SK-N-SH treated with all-trans-retinoic acid at 6 μM for 48 hours (cell line): ENCODE measurements at regions not wholly inside any gene's neighbourhood (a gene's known extent, or its start where the extent isn't known, plus 50 kb on each side); places are given as distances from the start of the nearest gene placed in this dataset.

ENCODE experiments used
- CREB5 ChIP-seq: fragments of 250-450 bp; sonication (Bioruptor Pico); IDR thresholded peaks from 2 replicates; pipeline ENCODE4 v1.5.1; 2020; ENCODE audit warnings: low read depth, mild to moderate bottlenecking, moderate library complexity
- CSDC2 ChIP-seq: fragments of 250-450 bp; sonication (Bioruptor Pico); IDR thresholded peaks from 2 replicates; pipeline ENCODE4 v1.5.0; 2020; ENCODE audit warnings: mild to moderate bottlenecking, moderate library complexity
- GLIS3 ChIP-seq: fragments of 250-450 bp; sonication (Bioruptor Pico); IDR thresholded peaks from 2 replicates; pipeline ENCODE4 v1.5.0; 2020; ENCODE audit warnings: mild to moderate bottlenecking, moderate library complexity
- OSR1 ChIP-seq: fragments of 250-450 bp; sonication (Bioruptor Pico); IDR thresholded peaks from 2 replicates; pipeline ENCODE4 v1.8.0; 2022; ENCODE audit warnings: moderate library complexity, mild to moderate bottlenecking, inconsistent platforms
- PATZ1 ChIP-seq: fragments of 250-450 bp; sonication (Bioruptor Pico); IDR thresholded peaks from 2 replicates; pipeline ENCODE4 v1.8.0; 2020; ENCODE audit warnings: mild to moderate bottlenecking, moderate library complexity, borderline replicate concordance
- PPARA ChIP-seq: fragments of 250-450 bp; sonication (Bioruptor Pico); IDR thresholded peaks from 2 replicates; pipeline ENCODE4 v1.5.0; 2020; ENCODE audit warnings: mild to moderate bottlenecking, borderline replicate concordance
- RARB ChIP-seq: fragments of 250-450 bp; sonication (Bioruptor Pico); IDR thresholded peaks from 2 replicates; pipeline ENCODE4 v1.8.0; 2021; ENCODE audit warnings: mild to moderate bottlenecking, moderate library complexity
- SNAI2 ChIP-seq: fragments of 250-450 bp; sonication (Bioruptor Pico); IDR thresholded peaks from 2 replicates; pipeline ENCODE4 v1.5.0; 2020; ENCODE audit warnings: mild to moderate bottlenecking, moderate library complexity
- TCF4 ChIP-seq: fragments of 250-450 bp; sonication (Bioruptor Pico); IDR thresholded peaks from 2 replicates; pipeline ENCODE4 v1.8.0; 2021; ENCODE audit warnings: mild to moderate bottlenecking, moderate library complexity, borderline replicate concordance
- TOX ChIP-seq: fragments of 250-450 bp; sonication (Bioruptor Pico); IDR thresholded peaks from 2 replicates; pipeline ENCODE4 v1.8.0; 2021; ENCODE audit warnings: mild to moderate bottlenecking, moderate library complexity, borderline replicate concordance
- ZFP3 ChIP-seq: fragments of 250-450 bp; sonication (Bioruptor Pico); IDR thresholded peaks from 2 replicates; pipeline ENCODE4 v1.5.0; 2020; ENCODE audit warnings: mild to moderate bottlenecking, moderate library complexity
- ZFP30 ChIP-seq: fragments of 450-650 bp; formaldehyde crosslinking; IDR thresholded peaks from 2 replicates; pipeline ENCODE4 v1.5.0; 2022; ENCODE audit warnings: mild to moderate bottlenecking, moderate library complexity
- ZNF8 ChIP-seq: fragments of 450-650 bp; formaldehyde crosslinking; IDR thresholded peaks from 2 replicates; pipeline ENCODE4 v1.5.0; 2020; ENCODE audit warnings: mild to moderate bottlenecking, moderate library complexity

- no peak for TF ChIP-seq ZNF8 (CRISPR knock-in tag)
- TF ChIP-seq TCF4 (CRISPR knock-in tag), result no peak
- TF ChIP-seq RARB (CRISPR knock-in tag), result no peak
- no peak for TF ChIP-seq ZFP3 (CRISPR knock-in tag)
- no peak for TF ChIP-seq CSDC2 (CRISPR knock-in tag)
- no peak for TF ChIP-seq ZFP30 (CRISPR knock-in tag)
- TF ChIP-seq GLIS3, result no peak
- TF ChIP-seq CREB5 (CRISPR knock-in tag), result no peak
- TF ChIP-seq PATZ1 (CRISPR knock-in tag), result no peak
- no peak for TF ChIP-seq OSR1
- TF ChIP-seq SNAI2 (CRISPR knock-in tag), result no peak
- no peak for TF ChIP-seq PPARA (CRISPR knock-in tag)
- TF ChIP-seq TOX, result no peak
Observed at GRCh38 chr17:13153036-13153435, 135.2 kb upstream of the ELAC2 start.
